ENCODE measurements at regions not wholly inside any gene's neighbourhood (a gene's known extent, or its start where the extent isn't known, plus 50 kb on each side); places are given as distances from the start of the nearest gene placed in this dataset.

DNA sequence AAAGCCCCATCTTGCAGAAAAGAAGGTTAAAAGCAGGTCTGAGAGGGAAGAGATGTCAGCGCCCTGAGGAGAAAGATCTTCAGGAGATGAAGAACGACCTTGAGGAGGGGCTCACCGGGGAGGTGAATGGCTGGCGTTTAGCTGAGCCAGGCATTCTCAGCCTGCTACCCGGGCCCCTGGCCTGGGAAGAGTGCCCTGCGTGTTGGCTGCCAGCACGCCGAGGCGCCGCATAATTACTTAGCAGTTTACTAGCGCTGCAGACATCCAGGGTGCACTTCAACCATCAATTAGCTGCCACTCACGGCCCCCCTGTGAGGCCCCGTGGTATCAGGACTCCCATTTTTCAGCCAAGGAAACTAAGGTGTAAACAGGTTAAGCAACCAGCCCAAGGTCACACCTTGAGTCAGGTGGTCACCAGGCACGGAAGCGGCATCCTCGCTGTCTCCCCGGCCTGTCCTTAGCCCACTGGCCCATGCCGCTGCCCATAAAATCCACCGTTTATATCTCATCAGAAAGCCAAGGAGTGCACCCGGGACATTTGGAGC lies 551.9 kb downstream of the BNC2 start:
- TF ChIP-seq EZH2 (IDR thresholded peaks at IDR 0.05): no peak
- no peak for TF ChIP-seq TCF7L2 (IDR thresholded peaks at IDR 0.05; ENCODE audit: borderline replicate concordance, extremely low read depth, insufficient read depth, insufficient read length)
- TF ChIP-seq, protein P1, sequence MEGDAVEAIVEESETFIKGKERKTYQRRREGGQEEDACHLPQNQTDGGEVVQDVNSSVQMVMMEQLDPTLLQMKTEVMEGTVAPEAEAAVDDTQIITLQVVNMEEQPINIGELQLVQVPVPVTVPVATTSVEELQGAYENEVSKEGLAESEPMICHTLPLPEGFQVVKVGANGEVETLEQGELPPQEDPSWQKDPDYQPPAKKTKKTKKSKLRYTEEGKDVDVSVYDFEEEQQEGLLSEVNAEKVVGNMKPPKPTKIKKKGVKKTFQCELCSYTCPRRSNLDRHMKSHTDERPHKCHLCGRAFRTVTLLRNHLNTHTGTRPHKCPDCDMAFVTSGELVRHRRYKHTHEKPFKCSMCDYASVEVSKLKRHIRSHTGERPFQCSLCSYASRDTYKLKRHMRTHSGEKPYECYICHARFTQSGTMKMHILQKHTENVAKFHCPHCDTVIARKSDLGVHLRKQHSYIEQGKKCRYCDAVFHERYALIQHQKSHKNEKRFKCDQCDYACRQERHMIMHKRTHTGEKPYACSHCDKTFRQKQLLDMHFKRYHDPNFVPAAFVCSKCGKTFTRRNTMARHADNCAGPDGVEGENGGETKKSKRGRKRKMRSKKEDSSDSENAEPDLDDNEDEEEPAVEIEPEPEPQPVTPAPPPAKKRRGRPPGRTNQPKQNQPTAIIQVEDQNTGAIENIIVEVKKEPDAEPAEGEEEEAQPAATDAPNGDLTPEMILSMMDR (IDR thresholded peaks at IDR 0.05 in 2 of 3, conservative IDR thresholded peaks at IDR 0.05 in 1 of 3; ENCODE audit: borderline replicate concordance in 1 of 3, insufficient read depth in 1 of 3, low read depth in 2 of 3, low read length in 2 of 3): no peak
